Omental fat pad (tissue), 3 donors: ENCODE measurements at regions not wholly inside any gene's neighbourhood (a gene's known extent, or its start where the extent isn't known, plus 50 kb on each side); places are given as distances from the start of the nearest gene placed in this dataset.

ENCODE experiments used
- ATAC-seq: fragments of 150-250 bp; one replicate; pipeline ENCODE4 v1.9.1; 2016; ENCODE audit warnings: mild to moderate bottlenecking, moderate library complexity; ENCODE audit not compliant: low FRiP score
- DNase-seq: peaks from one replicate; pipeline ENCODE4 v3.0.0-alpha.2; 2019; ENCODE audit warnings: low spot score
- TF ChIP-seq, protein P1 (sequence below), 3 donors: fragments of 450-650 bp; IDR thresholded peaks; one replicate each; pipeline ENCODE4 v1.5.1; 2016 to 2017; ENCODE audit warnings: antibody characterized with exemption in 3 of 3, mild to moderate bottlenecking in 3 of 3, moderate library complexity in 2 of 3

DNA sequence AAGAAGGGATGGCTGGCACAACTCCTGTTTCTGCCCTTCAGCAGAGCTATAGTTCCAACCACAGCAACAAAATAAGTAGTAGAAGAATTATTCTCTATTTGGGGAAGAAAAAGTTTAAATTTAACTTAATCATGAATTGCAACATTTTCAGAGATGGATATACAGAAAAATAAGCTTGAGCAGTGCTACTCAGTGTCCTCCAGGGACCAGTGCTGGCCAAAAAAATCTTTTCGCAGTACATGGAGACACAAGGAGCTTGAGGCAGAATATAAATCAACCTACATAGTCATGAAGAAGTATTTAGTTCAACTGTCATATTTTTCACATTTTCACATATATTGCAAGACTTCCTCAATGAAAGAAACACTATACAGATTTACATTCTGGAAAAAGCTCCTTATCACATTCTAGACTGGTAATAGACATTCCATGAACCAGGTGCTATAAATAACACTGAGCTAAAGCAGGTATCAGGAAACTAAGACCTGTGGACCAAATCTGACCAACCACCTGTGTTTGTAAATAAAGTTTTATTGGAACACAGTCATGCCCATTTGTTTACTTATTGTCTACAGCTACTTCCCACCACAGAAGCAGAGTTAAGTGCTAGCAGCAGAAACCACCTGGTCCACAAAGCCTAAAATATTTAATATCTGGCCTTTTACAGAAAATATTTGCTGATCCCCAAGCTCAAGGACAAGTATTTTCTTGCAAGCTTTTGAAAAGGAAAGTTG lies 101.9 kb downstream of the RGS21 start:
- TF ChIP-seq, protein P1, sequence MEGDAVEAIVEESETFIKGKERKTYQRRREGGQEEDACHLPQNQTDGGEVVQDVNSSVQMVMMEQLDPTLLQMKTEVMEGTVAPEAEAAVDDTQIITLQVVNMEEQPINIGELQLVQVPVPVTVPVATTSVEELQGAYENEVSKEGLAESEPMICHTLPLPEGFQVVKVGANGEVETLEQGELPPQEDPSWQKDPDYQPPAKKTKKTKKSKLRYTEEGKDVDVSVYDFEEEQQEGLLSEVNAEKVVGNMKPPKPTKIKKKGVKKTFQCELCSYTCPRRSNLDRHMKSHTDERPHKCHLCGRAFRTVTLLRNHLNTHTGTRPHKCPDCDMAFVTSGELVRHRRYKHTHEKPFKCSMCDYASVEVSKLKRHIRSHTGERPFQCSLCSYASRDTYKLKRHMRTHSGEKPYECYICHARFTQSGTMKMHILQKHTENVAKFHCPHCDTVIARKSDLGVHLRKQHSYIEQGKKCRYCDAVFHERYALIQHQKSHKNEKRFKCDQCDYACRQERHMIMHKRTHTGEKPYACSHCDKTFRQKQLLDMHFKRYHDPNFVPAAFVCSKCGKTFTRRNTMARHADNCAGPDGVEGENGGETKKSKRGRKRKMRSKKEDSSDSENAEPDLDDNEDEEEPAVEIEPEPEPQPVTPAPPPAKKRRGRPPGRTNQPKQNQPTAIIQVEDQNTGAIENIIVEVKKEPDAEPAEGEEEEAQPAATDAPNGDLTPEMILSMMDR (IDR thresholded peaks at IDR 0.05), result no peak
- DNase-seq (no peak), ATAC-seq (no peak)

DNA sequence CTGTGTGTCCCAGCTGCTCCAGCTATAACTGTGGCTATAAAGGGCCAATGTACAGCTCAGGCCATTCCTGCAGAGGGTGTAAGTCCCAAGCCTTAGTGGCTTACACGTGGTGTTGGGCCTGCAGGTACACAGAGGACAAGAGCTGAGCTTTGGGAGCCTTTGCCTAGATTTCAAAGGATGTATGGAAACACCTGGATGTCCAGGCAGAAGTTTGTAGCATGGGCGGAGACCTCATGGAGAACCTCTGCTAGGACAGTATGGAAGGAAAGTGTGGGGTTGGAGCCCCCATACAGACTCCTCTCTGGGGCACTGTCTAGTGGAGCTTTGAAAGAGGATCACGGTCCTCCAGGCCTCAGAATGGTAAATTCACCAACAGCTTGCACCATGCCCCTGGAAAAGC lies 113.9 kb downstream of the RGS21 start:
- ATAC-seq (no peak), DNase-seq (no peak)
- TF ChIP-seq, protein P1 (IDR thresholded peaks at IDR 0.05), result no peak

DNA sequence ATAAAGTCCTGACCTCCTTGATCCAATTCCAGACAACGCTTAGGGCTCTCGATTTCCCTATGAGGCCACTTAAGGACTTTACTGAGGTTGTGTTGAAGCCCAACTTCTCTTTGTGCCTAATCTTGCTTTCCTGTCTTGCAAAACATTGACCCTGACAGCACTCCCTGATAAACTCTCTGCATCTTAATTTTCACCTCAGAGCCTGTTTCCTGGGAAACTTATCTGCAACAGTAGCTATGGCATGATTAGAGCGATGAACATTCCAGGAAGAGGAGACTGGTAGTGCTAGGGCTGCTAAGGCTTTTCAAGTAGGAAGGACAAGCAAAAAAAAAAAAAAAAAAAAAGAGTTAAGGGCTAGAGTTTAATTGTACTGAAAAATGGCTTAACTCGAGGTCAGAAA lies 118.9 kb downstream of the RGS21 start:
- TF ChIP-seq, protein P1 (IDR thresholded peaks at IDR 0.05), result no peak
- no peak for ATAC-seq
- DNase-seq, result no peak

DNA sequence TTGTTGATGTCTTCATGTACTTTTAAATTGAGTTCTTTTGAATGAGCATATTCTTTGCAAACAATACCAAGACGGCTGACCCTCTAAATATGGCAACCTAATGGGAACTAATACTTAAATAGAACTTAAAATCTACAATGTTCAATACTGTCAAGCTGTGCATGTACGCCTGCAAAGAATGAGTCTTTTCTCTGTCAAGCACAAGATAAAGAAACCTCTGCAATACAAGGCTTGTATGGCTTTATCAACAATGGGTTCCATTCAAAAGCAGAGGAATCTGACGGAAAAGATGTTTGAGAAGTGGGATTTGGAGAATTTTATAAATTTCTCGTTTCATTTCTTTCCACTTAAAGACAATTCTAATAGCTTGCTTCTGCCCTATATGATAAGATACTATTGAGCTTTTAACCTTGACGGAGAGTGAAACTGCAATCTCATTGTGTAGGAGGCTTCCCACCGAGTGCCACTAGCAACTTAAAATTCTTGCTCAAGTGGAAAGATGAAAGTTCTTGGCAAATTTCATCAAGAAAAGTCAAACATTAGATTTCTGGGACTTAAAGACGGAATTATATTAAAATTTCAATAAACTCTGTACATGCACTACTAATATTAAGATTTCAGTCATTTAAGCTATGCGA lies 119.8 kb downstream of the RGS21 start:
- no peak for DNase-seq
- no peak for ATAC-seq
- TF ChIP-seq, protein P1 (IDR thresholded peaks at IDR 0.05), result no peak

DNA sequence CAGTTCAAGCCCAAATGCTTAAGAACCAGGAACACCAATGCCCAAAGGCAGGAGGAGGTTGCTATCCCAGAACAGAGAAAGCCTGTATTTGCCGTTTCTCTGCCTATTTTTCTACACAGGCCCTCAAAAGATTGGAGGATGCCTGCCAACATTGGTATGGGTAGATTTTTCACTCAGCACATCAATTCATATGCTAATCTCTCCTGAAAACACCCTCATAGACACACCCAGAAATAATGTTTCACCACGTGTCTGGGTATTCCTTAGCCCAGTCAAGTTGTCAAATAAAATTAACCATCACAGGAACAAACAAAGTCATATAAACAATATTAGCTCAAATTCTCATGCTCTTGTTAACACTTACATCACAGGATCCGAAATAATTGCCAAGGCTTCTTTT lies 121.9 kb downstream of the RGS21 start:
- TF ChIP-seq, protein P1 (IDR thresholded peaks at IDR 0.05), result no peak
- ATAC-seq (no peak), DNase-seq (no peak)

DNA sequence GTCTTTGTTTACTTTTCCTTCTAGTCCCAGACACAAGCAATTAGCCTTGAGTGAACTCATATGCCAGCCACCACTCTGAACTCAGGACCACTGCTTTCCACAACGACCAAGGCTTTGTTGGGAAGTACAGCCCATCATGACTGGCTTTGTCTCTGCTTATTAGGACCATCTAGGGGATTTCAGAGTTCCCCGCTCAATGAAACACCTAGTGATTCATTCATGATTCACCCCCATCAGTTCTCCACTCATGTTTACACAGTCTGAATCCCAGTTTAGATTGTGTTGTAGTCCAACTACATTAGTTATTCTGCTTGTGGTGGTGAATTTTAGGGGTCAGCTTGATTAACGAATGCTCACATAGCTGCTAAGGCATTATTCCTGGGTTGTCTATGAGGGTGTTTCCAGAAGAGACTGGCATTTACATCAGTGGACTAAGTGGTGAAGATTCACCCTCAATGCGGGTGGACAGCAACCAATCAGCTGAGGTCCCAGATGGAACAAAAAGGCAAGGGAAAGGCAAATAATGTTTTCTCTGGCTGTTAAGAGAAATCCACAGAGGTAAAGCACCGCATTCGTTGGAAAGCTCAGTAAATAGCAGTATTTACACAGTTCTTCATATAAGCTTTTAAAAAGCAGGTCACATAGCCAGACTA lies 122.7 kb downstream of the RGS21 start:
- DNase-seq (no peak), ATAC-seq (no peak)
- TF ChIP-seq, protein P1 (IDR thresholded peaks at IDR 0.05), result no peak
